Glomerular endothelial cell (primary cell): ENCODE measurements at regions not wholly inside any gene's neighbourhood (a gene's known extent, or its start where the extent isn't known, plus 50 kb on each side); places are given as distances from the start of the nearest gene placed in this dataset.

Experiments used
- DNase-seq: peaks from one replicate; pipeline ENCODE4 v3.0.0-alpha.2; 2011; ENCODE audit warnings: low read depth, low spot score; ENCODE audit errors: extremely low read depth

DNA sequence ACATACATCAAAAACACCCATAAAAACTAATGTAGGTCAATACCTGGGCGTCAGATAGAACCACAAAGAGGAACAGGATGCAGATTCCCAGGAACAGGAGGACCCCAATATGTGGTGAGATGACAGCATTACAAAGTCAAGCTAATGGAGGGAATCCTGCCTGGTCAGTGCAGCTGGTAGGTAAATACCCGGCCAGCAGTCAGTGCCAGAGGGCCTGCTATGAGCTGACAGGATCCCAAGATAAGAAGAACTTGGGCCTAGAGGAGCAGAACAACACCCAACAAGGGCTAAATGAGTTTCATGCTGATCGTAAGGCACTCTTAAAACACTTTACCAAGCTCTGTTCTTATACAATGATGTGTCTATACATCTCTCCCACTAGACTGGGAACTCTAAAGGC, 61.2 kb upstream of the KCNMB2 start:
- no peak for DNase-seq

GRCh38 chr3:178476886-178477285, 59.4 kb upstream of the KCNMB2 start:
- DNase-seq: no peak

DNA sequence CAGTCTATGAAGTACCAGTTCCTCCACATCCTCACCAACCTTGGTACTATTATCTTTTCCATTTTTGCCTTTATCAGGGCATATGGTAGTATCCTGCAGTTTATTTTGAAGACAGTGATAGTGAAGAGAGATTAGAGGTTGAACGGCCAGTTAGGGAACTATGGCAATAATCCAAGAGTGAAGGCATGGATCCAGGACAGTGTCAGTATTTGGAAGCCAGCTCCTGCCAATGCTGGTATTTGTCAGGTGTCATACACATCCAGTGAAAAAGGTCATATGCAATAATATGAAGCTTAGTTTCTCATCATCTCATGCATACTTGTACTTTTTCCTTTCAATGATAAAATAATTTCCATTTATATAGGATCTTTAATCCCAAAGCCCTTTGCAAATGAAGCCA, 56.8 kb upstream of the KCNMB2 start:
- DNase-seq: no peak

- no peak for DNase-seq
Measured at GRCh38 chr3:178479860-178480259, 56.4 kb upstream of the KCNMB2 start.

DNA sequence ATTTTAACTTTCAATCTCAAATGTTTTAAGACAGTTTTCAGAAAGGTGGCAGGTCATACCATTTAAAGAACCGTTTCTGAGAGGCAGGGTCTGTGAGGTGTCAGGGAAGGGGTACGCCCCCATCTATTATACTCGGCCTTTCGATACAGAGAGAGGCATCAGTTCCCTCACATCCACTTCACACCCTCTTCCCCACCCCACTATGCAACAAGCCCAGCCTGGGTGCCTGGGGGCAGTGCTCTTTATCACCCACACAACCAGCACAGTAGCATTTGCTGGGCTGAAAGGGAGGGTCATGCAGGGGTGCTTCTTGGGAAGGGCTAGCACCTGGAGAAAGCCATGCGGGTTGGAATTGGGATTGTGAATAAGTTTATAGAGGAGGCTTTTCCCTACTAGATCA, 56.0 kb upstream of the KCNMB2 start:
- DNase-seq: no peak

DNA sequence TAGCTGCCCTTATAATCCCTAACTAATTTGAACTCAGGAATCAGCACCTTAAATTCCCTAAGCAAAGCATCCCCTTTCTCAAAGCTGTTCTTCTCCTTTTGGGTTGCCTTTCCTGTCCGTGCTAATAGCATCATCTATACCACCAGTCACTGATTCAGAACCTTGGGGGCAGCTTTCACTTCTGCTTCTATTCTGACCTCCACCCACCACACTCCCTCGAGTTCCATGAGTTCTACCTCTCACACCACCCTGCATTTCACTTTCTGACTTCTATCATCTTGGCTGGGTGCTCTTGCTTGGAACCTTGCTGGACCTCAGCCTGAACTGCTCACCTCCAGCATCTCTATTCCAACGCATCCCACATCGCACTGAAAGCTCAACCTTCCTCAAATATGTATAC, 55.4 kb upstream of the KCNMB2 start:
- no peak for DNase-seq

DNA sequence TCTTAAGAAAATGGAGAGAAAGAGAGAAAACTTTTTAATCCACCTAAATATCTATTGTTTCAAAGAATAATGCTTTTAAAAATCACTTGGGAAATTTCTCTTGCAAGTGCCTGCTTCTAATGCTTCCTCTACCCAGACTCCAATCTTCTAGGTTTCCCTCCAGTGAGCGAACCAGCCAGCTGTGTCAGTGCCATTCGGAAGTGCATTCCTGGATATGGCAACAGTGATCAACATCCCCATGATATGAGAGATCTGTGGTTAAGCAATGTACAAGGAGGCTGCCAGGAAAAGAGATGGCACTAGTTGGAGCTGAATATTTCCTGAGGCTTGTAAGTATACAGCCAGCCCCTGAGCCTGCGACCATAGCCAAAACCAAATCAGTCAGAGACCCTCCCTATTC, 53.3 kb upstream of the KCNMB2 start:
- DNase-seq: no peak

DNA sequence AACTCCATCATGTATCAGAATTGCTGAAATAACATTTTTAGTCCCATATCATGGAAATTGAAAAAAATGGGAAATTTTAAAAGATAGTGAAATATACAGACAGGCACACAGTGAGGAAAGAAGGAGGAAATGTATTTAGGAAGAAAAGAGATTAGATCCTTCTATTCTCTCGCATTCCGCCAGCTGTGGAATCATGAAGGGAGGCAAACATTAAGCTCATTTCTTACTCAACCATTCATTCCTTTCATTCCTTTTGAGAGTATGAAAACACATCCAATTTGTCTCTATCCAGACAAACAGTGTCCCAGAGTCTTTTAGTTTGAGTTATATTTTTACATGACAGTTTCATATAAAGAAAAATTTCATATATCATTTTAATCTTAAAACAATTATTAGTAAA, 52.5 kb upstream of the KCNMB2 start:
- DNase-seq: no peak

DNA sequence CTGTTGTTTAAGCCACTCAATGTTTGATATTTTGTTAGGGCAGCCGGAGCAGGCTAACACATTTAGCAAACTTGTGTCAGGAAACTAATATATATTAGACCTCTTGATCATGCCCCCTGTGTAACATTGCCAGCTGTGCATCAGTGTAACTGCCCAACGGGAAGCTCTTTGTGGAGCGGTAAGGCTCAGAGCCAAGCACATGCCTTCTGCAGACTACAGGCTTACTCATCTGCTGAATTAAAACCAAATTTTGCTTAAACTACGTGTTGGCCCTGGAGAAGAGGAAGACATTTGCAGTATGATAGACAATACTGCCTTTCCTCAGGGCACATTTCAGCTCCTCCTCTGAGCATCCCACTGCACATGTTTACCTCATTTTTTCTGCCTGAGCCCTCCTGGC, 50.5 kb upstream of the KCNMB2 start:
- no peak for DNase-seq
